Hepatocyte (in vitro differentiated cells): ENCODE measurements at regions not wholly inside any gene's neighbourhood (a gene's known extent, or its start where the extent isn't known, plus 50 kb on each side); places are given as distances from the start of the nearest gene placed in this dataset.

ENCODE experiments used
- EZH2 ChIP-seq: fragments of 200-600 bp; sonication (generic); IDR thresholded peaks from 2 replicates; pipeline ENCODE4 v1.6.1; 2016; ENCODE audit warnings: antibody characterized with exemption, mild to moderate bottlenecking, borderline replicate concordance
- TF ChIP-seq, protein P1 (sequence below): fragments of 200-600 bp; sonication (generic); IDR thresholded peaks from 2 replicates; pipeline ENCODE4 v1.5.1; 2016; ENCODE audit warnings: antibody characterized with exemption, mild to moderate bottlenecking; ENCODE audit not compliant: poor library complexity

- TF ChIP-seq, protein P1, sequence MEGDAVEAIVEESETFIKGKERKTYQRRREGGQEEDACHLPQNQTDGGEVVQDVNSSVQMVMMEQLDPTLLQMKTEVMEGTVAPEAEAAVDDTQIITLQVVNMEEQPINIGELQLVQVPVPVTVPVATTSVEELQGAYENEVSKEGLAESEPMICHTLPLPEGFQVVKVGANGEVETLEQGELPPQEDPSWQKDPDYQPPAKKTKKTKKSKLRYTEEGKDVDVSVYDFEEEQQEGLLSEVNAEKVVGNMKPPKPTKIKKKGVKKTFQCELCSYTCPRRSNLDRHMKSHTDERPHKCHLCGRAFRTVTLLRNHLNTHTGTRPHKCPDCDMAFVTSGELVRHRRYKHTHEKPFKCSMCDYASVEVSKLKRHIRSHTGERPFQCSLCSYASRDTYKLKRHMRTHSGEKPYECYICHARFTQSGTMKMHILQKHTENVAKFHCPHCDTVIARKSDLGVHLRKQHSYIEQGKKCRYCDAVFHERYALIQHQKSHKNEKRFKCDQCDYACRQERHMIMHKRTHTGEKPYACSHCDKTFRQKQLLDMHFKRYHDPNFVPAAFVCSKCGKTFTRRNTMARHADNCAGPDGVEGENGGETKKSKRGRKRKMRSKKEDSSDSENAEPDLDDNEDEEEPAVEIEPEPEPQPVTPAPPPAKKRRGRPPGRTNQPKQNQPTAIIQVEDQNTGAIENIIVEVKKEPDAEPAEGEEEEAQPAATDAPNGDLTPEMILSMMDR, result no peak
- no peak for TF ChIP-seq EZH2
Measured at GRCh38 chr4:155565776-155566175, 100.9 kb upstream of the GUCY1A1 start.
